GM12878 (cell line): ENCODE measurements at regions not wholly inside any gene's neighbourhood (a gene's known extent, or its start where the extent isn't known, plus 50 kb on each side); places are given as distances from the start of the nearest gene placed in this dataset.

Experiments used
- ATAC-seq: fragments of 200-7000 bp; cut with Tn5 transposase; 3 replicates; pipeline ENCODE4 v1.9.1; 2020; ENCODE audit warnings: mild to moderate bottlenecking, moderate library complexity
- BruUV-seq: library from RNA; stranded (reverse); fragments of 400-500 nt; replicated peaks from 2 replicates; lab custom pipeline; 2021; lab: Mats Ljungman, UMichigan
- CTCF ChIA-PET: fragments of 300-600 bp; sonication (Branson Sonifier 250); formaldehyde crosslinking; extraction: SDS; loops from one replicate; lab custom pipeline; 2021; ENCODE audit warnings: inconsistent platforms; lab: Yijun Ruan, JAX
- POLR2A ChIA-PET: fragments of 350-600 bp; formaldehyde crosslinking; extraction: SDS; loops from one replicate; lab custom pipeline; 2021; ENCODE audit warnings: inconsistent platforms; lab: Charles Lee
- RAD21 ChIA-PET: fragments of 300-600 bp; sonication (Branson Sonifier 250); formaldehyde crosslinking; loops from one replicate; lab custom pipeline; 2023; ENCODE audit warnings: antibody characterized with exemption; ENCODE audit not compliant: unreplicated experiment; lab: Charles Lee
- SMC1A ChIA-PET: fragments of 300-600 bp; sonication (Branson Sonifier 250); formaldehyde crosslinking; loops from one replicate; lab custom pipeline; 2023; ENCODE audit not compliant: unreplicated experiment, uncharacterized antibody; lab: Charles Lee
- DNase-seq: peaks from one replicate; pipeline ENCODE4 v3.0.0-alpha.2; 2011; ENCODE audit warnings: low read depth, low spot score
- FAIRE-seq: peaks from 3 replicates; lab custom pipeline; 2011; peaks lifted over from hg19 to GRCh38; lab: Jason Lieb, UNC
- H2AFZ ChIP-seq: 2 replicates; pipeline ENCODE4 v1.6.0; 2011; ENCODE audit warnings: low read depth, low read length, control low read depth; ENCODE audit not compliant: control insufficient read depth
- H3K27ac ChIP-seq: 2 replicates; pipeline ENCODE4 v1.5.1; 2011; ENCODE audit warnings: control low read depth; ENCODE audit not compliant: control insufficient read depth, insufficient read depth
- H3K27me3 ChIP-seq, 2 experiments: replicated peaks in 1 of 2; 2 replicates each; pipeline versions ENCODE4 v1.6.0 to v1.6.1; 2011; ENCODE audit warnings: low read length in 1 of 2; ENCODE audit not compliant: control insufficient read depth in 2 of 2, insufficient read depth in 2 of 2
- H3K36me3 ChIP-seq, 2 experiments: 2 replicates each; pipeline ENCODE4 v1.5.1; 2011; ENCODE audit warnings: low read length in 1 of 2; ENCODE audit not compliant: control insufficient read depth in 2 of 2, insufficient read depth in 2 of 2
- H3K4me1 ChIP-seq: 2 replicates; pipeline ENCODE4 v1.6.1; 2011; ENCODE audit warnings: mild to moderate bottlenecking, low read length, moderate library complexity, mixed read lengths; ENCODE audit not compliant: control insufficient read depth, insufficient read depth
- H3K4me2 ChIP-seq: 2 replicates; pipeline ENCODE4 v1.6.0; 2011; ENCODE audit warnings: control low read depth; ENCODE audit not compliant: control insufficient read depth, insufficient read depth
- H3K4me3 ChIP-seq: fragments of 200-600 bp; sonication (generic); 2 replicates; pipeline ENCODE4 v1.5.1; 2016
- H3K79me2 ChIP-seq: 2 replicates; pipeline ENCODE4 v1.6.0; 2011; ENCODE audit warnings: low read length; ENCODE audit not compliant: control insufficient read depth, insufficient read depth
- H3K9ac ChIP-seq: 2 replicates; pipeline ENCODE4 v1.8.0; 2011; ENCODE audit warnings: low read length, control low read depth, mixed read lengths; ENCODE audit not compliant: control insufficient read depth, insufficient read depth
- H3K9me3 ChIP-seq: replicated peaks from 3 replicates; pipeline ENCODE4 v1.5.1; 2011; ENCODE audit warnings: mild to moderate bottlenecking, low read length; ENCODE audit not compliant: control insufficient read depth, insufficient read depth
- H4K20me1 ChIP-seq: 2 replicates; pipeline ENCODE4 v1.6.0; 2011; ENCODE audit not compliant: control insufficient read depth, insufficient read depth
- CBX5 ChIP-seq: sonication (generic); IDR thresholded peaks from 2 replicates; pipeline ENCODE4 v1.6.1; 2016; ENCODE audit warnings: low read depth, moderate library complexity, mild to moderate bottlenecking, inconsistent platforms
- CEBPZ ChIP-seq: fragments of 150-350 bp; IDR thresholded peaks from 2 replicates; pipeline ENCODE4 v1.6.1; 2016; ENCODE audit warnings: low read depth, low read length
- ELK1 ChIP-seq: IDR thresholded peaks from 2 replicates; pipeline ENCODE4 v1.6.1; 2012; ENCODE audit warnings: low read depth, low read length, improper control_type of control experiment
- MLLT1 ChIP-seq: fragments of 450-650 bp; IDR thresholded peaks from 2 replicates; pipeline ENCODE4 v1.6.1; 2016; ENCODE audit warnings: mild to moderate bottlenecking
- NFXL1 ChIP-seq: fragments of 450-650 bp; IDR thresholded peaks from 2 replicates; pipeline ENCODE4 v1.6.1; 2017; ENCODE audit warnings: antibody characterized with exemption, mild to moderate bottlenecking, borderline replicate concordance
- PBX3 ChIP-seq: IDR thresholded peaks from 2 replicates; pipeline ENCODE4 v1.6.1; 2011; ENCODE audit warnings: mild to moderate bottlenecking, low read depth, low read length, moderate library complexity; ENCODE audit not compliant: insufficient replicate concordance
- RELA ChIP-seq: fragments of 450-650 bp; IDR thresholded peaks from 2 replicates; pipeline ENCODE4 v1.8.0; 2014; ENCODE audit warnings: borderline replicate concordance; ENCODE audit not compliant: partially characterized antibody
- USF2 ChIP-seq: IDR thresholded peaks from 2 replicates; pipeline ENCODE4 v1.6.1; 2011; ENCODE audit warnings: low read depth, low read length, improper control_type of control experiment, borderline replicate concordance
- ZNF592 ChIP-seq: fragments of 450-650 bp; IDR thresholded peaks from 2 replicates; pipeline ENCODE4 v1.6.1; 2017; ENCODE audit warnings: mild to moderate bottlenecking, moderate library complexity
- ZSCAN29 ChIP-seq: fragments of 450-650 bp; IDR thresholded peaks from 2 replicates; pipeline ENCODE4 v1.6.1; 2017; ENCODE audit warnings: mild to moderate bottlenecking, moderate library complexity
- WGBS: methylation state at CpG from one replicate; pipeline ENCODE4 v1.1.6; 2016; ENCODE audit warnings: low lambda C conversion rate; ENCODE audit not compliant: insufficient replicate concordance, insufficient coverage; ENCODE audit errors: missing lambda C conversion rate; 5-methylcytosine and 5-hydroxymethylcytosine counted together
- in situ Hi-C: fragments of 300-500 bp; cut with MboI; formaldehyde crosslinking; loops from 9 replicates; pipeline ENCODE4 v1.14.3; 2018; ENCODE audit warnings: mixed read lengths
- intact Hi-C: fragments of 100-400 bp; cut with micrococcal nuclease; formaldehyde crosslinking; loops from one replicate; pipeline ENCODE4 v1.14.2; 2022; ENCODE audit not compliant: unreplicated experiment

GRCh38 chr22:47566491-47566890 lies 804.0 kb downstream of the TBC1D22A start (continued):
- TF ChIP-seq ZNF592 (no peak), PBX3 (no peak), USF2 (no peak)

DNA sequence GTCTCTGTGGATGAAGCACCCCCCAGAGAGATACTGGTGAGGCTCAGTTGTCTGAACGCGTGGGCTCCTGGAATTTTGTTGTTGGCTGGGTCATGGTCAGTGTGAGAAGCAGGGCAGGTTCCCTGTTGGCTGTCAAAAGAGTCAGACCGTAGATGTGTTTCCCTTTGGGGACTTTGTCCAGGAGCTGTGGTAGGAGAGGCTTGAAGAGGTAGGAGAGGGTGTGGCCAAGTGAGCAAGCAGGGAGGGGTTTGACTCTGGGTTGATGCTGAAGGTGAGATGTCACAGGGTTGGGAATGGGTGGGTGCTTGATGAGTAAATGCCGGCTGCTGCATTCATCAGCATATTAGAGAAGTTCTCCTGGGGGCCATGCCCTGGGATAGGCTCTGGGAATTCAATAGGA lies 803.2 kb downstream of the TBC1D22A start:
- 56% methylated on average over 4 of the region's 4 CpGs for whole genome bisulfite sequencing
- Histone ChIP-seq H3K4me3 (no peak overlapping the region), H3K9me3 (no peaks in the 10 kb centered on the region; the same call in 2 of the 3 replicates), H3K79me2 (no peaks in the 10 kb centered on the region), H3K4me2 (no peak overlapping the region), H3K4me1 (no peaks in the 10 kb centered on the region), H3K9ac (no peak overlapping the region), H2AFZ (no peak overlapping the region), H4K20me1 (no peaks in the 10 kb centered on the region), H3K27me3 (no peaks in the 10 kb centered on the region), H3K36me3 (no peaks in the 10 kb centered on the region), H3K27ac (no peak overlapping the region)
- ChIA-PET RAD21 (no interaction called here), POLR2A (no interaction called here), CTCF (interaction anchor here (1.1 kb wide), 1 partner anchor 13 kb away, joined by 3 read pairs; no protein-coding TSS in a partner anchor), SMC1A (no interaction called here)
- DNase-seq (no peak), ATAC-seq (no peak), FAIRE-seq (no peak)
- intact Hi-C loops, result no loop called here
- no TSS peak for BruUV-seq
- in situ Hi-C loops, result no loop called here
- TF ChIP-seq CBX5, result no peak
- TF ChIP-seq MLLT1, result no peak
- TF ChIP-seq ZSCAN29, result no peak
- TF ChIP-seq ELK1, result no peak
- TF ChIP-seq RELA, result no peak
- no peak for TF ChIP-seq NFXL1
- TF ChIP-seq CEBPZ, result no peak
